ENCODE measurements at regions not wholly inside any gene's neighbourhood (a gene's known extent, or its start where the extent isn't known, plus 50 kb on each side); places are given as distances from the start of the nearest gene placed in this dataset.

GRCh38 chr3:194076475-194076874, 59.5 kb upstream of the HES1 start:
- Mint-ChIP-seq H3K36me3 (ENCODE audit: insufficient read depth) (no peaks in the 10 kb centered on the region), H3K9me3 (no peaks in the 10 kb centered on the region), H3K27me3 (peaks cover 96% of the 10 kb centered on the region), H3K27ac (ENCODE audit: low read depth) (no peak overlapping the region), H3K4me3 (no peak overlapping the region), H3K4me1 (no peaks in the 10 kb centered on the region)
- DNase-seq (ENCODE audit: low spot score in 2 of 2) (no peak), ATAC-seq (replicated peaks; ENCODE audit: extremely low read depth, poor library complexity, severe bottlenecking) (no peak)

DNA sequence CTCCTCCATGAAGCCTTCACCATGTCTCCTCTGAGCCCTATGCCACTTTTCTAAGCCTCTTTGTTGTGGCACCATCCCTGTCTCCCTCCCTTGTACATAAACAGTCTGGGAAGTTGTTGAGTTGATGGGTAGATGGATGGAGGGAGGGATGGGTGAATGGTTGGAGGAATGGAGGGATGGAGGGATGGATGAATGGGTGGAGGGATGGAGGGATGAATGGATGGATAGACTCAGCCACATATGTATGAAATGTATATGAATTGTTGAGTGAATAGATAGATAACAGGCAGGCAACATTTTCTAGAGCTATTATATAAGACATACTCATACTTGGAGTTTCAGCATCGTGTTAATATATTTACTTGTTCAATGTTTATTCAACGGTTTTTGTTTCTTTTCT, 58.3 kb upstream of the HES1 start:
- H3K36me3 Mint-ChIP-seq (ENCODE audit: insufficient read depth) = no peaks in the 10 kb centered on the region
- H3K4me3 Mint-ChIP-seq = no peak overlapping the region
- H3K27ac Mint-ChIP-seq (ENCODE audit: low read depth) = no peak overlapping the region
- no peaks in the 10 kb centered on the region for H3K4me1 Mint-ChIP-seq
- DNase-seq (ENCODE audit: low spot score in 2 of 2) (no peak), ATAC-seq (replicated peaks; ENCODE audit: extremely low read depth, poor library complexity, severe bottlenecking) (no peak)
- H3K9me3 Mint-ChIP-seq = no peaks in the 10 kb centered on the region
- peaks cover 90% of the 10 kb centered on the region for H3K27me3 Mint-ChIP-seq

- Mint-ChIP-seq H3K36me3 (ENCODE audit: insufficient read depth) (no peaks in the 10 kb centered on the region), H3K27ac (ENCODE audit: low read depth) (no peak overlapping the region), H3K27me3 (peaks cover 90% of the 10 kb centered on the region)
These were observed 57.7 kb upstream of the HES1 start for GRCh38 chr3:194078045-194078821.

DNA sequence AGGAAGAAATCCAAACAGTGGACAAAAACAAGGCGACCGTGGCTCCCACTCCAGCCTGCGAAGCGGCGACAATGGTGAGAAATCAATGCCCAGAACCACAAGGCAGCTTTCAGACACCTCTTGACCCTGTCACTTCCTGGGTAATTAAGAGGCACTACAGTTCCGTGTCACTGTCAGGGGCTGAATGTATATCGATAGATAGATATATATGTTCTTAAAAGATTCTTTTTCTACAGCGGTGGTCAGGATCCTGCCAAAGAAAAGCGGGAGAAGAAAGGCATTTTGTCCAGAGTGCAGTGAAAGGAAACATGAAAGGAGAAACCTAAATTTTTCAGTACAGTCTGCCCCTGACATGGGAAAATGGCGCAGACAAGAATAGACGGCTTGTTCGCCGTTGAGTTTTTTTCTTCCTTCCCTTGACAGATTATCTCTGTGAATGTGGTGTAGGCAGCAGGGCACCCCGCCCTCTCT, 56.2 kb upstream of the HES1 start:
- no peaks in the 10 kb centered on the region for H3K36me3 Mint-ChIP-seq (ENCODE audit: insufficient read depth)
- no peaks in the 10 kb centered on the region for H3K9me3 Mint-ChIP-seq
- peaks cover 76% of the 10 kb centered on the region for H3K27me3 Mint-ChIP-seq
- no peak for ATAC-seq (replicated peaks; ENCODE audit: extremely low read depth, poor library complexity, severe bottlenecking)
- no peak overlapping the region for H3K4me3 Mint-ChIP-seq
- DNase-seq (ENCODE audit: low spot score in 2 of 2) = no peak
- H3K27ac Mint-ChIP-seq (ENCODE audit: low read depth) = no peak overlapping the region
- H3K4me1 Mint-ChIP-seq = peaks cover 9% of the 10 kb centered on the region

More at GRCh38 chr3:194078045-194078821, 57.7 kb upstream of the HES1 start:
- Mint-ChIP-seq H3K4me1 (no peaks in the 10 kb centered on the region), H3K4me3 (no peak overlapping the region), H3K9me3 (no peaks in the 10 kb centered on the region)
- DNase-seq (ENCODE audit: low spot score in 2 of 2) (no peak), ATAC-seq (replicated peaks; ENCODE audit: extremely low read depth, poor library complexity, severe bottlenecking) (no peak)

- Mint-ChIP-seq H3K9me3 (no peaks in the 10 kb centered on the region), H3K4me3 (no peak overlapping the region), H3K27me3 (peaks cover 70% of the 10 kb centered on the region), H3K4me1 (peaks cover 9% of the 10 kb centered on the region), H3K27ac (ENCODE audit: low read depth) (no peak overlapping the region), H3K36me3 (ENCODE audit: insufficient read depth) (no peaks in the 10 kb centered on the region)
- no peak for DNase-seq (ENCODE audit: low spot score in 2 of 2)
- no peak for ATAC-seq (replicated peaks; ENCODE audit: extremely low read depth, poor library complexity, severe bottlenecking)
These were observed 55.5 kb upstream of the HES1 start for GRCh38 chr3:194080436-194080835.

GRCh38 chr3:194080913-194081800, 54.8 kb upstream of the HES1 start:
- H3K4me1 Mint-ChIP-seq = peaks cover 9% of the 10 kb centered on the region
- H3K4me3 Mint-ChIP-seq = no peak overlapping the region
- H3K9me3 Mint-ChIP-seq = no peaks in the 10 kb centered on the region
- H3K36me3 Mint-ChIP-seq (ENCODE audit: insufficient read depth) = no peaks in the 10 kb centered on the region
- DNase-seq (ENCODE audit: low spot score in 2 of 2) (no peak), ATAC-seq (replicated peaks; ENCODE audit: extremely low read depth, poor library complexity, severe bottlenecking) (no peak)
- peaks cover 66% of the 10 kb centered on the region for H3K27me3 Mint-ChIP-seq
- H3K27ac Mint-ChIP-seq (ENCODE audit: low read depth) = no peak overlapping the region

GRCh38 chr3:194081826-194082225, 54.1 kb upstream of the HES1 start:
- H3K4me3 Mint-ChIP-seq = no peak overlapping the region
- H3K27me3 Mint-ChIP-seq = peaks cover 66% of the 10 kb centered on the region
- no peaks in the 10 kb centered on the region for H3K9me3 Mint-ChIP-seq
- ATAC-seq (replicated peaks; ENCODE audit: extremely low read depth, poor library complexity, severe bottlenecking) (no peak), DNase-seq (ENCODE audit: low spot score in 2 of 2) (no peak)
- H3K4me1 Mint-ChIP-seq = peaks cover 9% of the 10 kb centered on the region
- H3K36me3 Mint-ChIP-seq (ENCODE audit: insufficient read depth) = no peaks in the 10 kb centered on the region
- no peak overlapping the region for H3K27ac Mint-ChIP-seq (ENCODE audit: low read depth)

GRCh38 chr3:194082743-194083636, 53.0 kb upstream of the HES1 start:
- ATAC-seq (replicated peaks; ENCODE audit: extremely low read depth, poor library complexity, severe bottlenecking) (no peak), DNase-seq (ENCODE audit: low spot score in 2 of 2) (no peak)
- Mint-ChIP-seq H3K9me3 (no peaks in the 10 kb centered on the region), H3K27me3 (peaks cover 60% of the 10 kb centered on the region), H3K4me1 (peaks cover 9% of the 10 kb centered on the region), H3K36me3 (ENCODE audit: insufficient read depth) (no peaks in the 10 kb centered on the region), H3K27ac (ENCODE audit: low read depth) (no peak overlapping the region), H3K4me3 (no peak overlapping the region)

DNA sequence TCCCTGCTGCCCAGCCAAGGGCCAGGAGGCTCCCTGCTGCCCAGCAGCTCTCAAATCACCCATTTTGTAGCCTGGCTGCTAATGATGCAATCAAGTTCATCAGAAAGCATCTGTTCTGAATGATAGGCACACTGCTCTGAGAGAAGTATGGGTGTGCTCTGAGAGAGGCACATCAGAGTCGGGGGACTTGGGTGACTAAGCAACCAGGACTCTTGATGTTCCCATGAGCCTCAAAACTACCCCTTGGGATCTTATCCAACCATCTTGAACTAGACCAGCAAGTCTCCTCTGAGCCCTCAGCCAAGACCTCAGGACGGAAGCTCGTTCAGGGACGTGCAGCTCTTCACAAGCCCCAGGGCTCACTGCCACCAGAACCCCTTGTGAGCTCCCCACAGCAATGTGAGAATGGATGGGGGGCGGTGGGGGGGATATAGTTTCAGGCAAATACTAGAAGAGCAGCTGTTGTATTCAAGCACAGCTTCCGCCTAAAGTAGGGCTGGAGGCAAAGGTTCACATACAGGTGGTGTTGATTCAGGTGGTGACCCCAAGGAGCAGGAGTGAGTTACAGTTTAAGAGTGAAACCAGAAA, 52.2 kb upstream of the HES1 start:
- Mint-ChIP-seq H3K27me3 (peaks cover 53% of the 10 kb centered on the region), H3K36me3 (ENCODE audit: insufficient read depth) (no peaks in the 10 kb centered on the region), H3K4me3 (no peak overlapping the region), H3K4me1 (peaks cover 9% of the 10 kb centered on the region), H3K9me3 (no peaks in the 10 kb centered on the region), H3K27ac (ENCODE audit: low read depth) (no peak overlapping the region)
- no peak for DNase-seq (ENCODE audit: low spot score in 2 of 2)
- no peak for ATAC-seq (replicated peaks; ENCODE audit: extremely low read depth, poor library complexity, severe bottlenecking)

DNA sequence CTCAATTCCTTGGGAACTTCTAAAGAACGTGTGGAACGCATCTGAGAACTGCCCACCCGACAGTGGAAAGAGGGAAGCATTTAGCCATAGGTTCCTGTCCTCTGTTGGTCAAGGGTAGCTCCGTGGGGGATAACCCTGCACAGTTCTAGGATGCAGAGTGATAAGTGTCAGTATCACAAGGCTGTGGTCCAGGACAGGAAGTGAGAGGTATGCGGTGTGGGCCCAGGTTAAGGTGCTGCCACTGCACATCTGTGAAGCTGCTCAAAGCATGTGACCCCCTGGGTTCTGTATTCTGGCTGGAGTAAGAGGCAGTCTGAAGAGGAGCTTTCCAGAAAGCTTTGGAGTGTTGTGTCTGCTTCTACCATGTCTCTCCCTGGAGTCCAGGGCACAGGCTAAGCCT, 51.7 kb upstream of the HES1 start:
- H3K9me3 Mint-ChIP-seq = no peaks in the 10 kb centered on the region
- H3K27me3 Mint-ChIP-seq = peaks cover 47% of the 10 kb centered on the region
- ATAC-seq (replicated peaks; ENCODE audit: extremely low read depth, poor library complexity, severe bottlenecking) (no peak), DNase-seq (ENCODE audit: low spot score in 2 of 2) (no peak)
- H3K4me3 Mint-ChIP-seq = no peak overlapping the region
- H3K36me3 Mint-ChIP-seq (ENCODE audit: insufficient read depth) = no peaks in the 10 kb centered on the region
- no peak overlapping the region for H3K27ac Mint-ChIP-seq (ENCODE audit: low read depth)
- H3K4me1 Mint-ChIP-seq = peaks cover 9% of the 10 kb centered on the region

Measured in central memory CD8-positive, alpha-beta T cell (primary cell).